ENCODE measurements at regions not wholly inside any gene's neighbourhood (a gene's known extent, or its start where the extent isn't known, plus 50 kb on each side); places are given as distances from the start of the nearest gene placed in this dataset.
"Not testable (repeated sequence)": the region's sequence is repeated elsewhere in the genome, so short reads cannot be mapped to it uniquely, and the experiment has no call there.

DNA sequence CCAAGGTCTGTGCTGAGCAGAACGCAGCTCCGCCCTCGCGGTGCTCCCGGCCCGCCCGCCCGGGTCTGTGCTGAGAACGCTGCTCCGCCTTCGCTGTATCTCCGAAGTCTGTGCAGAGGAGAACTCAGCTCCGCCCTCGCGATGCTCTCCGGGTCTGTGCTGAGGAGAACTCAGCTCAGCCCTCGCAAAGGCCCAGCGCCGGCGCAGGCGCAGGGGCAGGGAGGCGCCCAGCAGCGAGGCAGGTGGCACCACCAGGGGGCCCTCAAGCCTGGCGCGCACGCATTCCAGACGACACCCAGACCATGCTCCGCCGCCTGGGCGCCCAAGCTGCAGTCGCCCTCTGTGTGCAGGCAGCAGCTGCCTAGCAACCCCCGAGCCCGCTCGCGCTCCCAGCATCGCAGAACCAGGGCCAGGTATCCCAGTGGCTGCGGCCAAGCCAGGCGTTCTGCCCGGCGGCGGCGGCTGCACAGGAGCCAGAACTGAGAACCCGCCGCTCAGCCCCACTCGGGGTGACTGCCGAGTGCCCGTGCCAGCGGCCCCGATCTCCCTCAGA is 672.1 kb upstream of the DEFB115 start:
- peak; percentile 25 for DNase-seq (ENCODE audit: low read depth, low spot score)

DNA sequence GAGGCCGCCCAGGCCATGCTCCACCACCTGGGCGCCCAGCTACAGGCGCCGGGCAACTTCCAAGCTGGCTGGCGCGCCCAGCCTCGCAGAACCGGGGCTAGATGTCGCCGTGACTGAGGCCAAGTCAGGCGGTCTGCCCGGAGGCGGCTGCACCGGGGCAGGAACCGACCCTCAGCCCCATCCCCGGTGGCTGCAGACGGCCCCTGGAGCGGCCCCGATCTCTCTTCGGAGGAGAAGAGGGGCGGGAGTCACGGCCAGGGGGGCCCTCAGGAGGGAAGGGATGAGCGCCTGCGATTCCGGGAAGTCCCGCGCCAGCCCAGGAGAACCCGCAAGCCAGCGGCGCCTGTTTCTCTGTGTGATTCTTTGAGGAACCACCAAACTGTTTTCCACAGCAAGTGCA is 671.3 kb upstream of the DEFB115 start:
- not testable (repeated sequence) for DNase-seq (ENCODE audit: low read depth, low spot score)

- DNase-seq (ENCODE audit: low read depth, low spot score) = no peak
Observed at GRCh38 chr20:30593572-30593971, 663.9 kb upstream of the DEFB115 start.

GRCh38 chr20:30594112-30594511 is 663.4 kb upstream of the DEFB115 start:
- no peak for DNase-seq (ENCODE audit: low read depth, low spot score)

GRCh38 chr20:30595698-30596097 is 661.8 kb upstream of the DEFB115 start:
- DNase-seq (ENCODE audit: low read depth, low spot score) = no peak

DNA sequence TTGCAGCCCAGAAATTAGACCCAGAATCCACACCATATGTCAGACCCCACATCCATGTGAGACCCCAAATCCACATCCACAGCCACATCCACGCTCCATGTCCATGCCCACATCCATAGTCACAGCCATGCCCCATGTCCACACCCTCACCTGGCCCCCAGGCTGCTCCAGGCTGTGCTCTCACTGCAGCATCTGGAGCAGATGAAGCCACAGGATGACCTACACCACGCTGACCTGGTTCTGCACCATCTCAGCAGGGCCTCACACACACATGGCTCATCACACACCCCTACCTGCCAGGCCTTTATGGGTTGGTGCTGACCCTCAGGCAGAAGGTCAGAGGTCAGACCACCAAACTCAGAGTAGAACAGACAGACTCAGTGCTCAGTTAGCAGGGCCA is 660.0 kb upstream of the DEFB115 start:
- not testable (repeated sequence) for DNase-seq (ENCODE audit: low read depth, low spot score)

- DNase-seq (ENCODE audit: low read depth, low spot score) = no peak
Observed at GRCh38 chr20:30598460-30599230, 658.8 kb upstream of the DEFB115 start.

GRCh38 chr20:30599990-30600389 is 657.5 kb upstream of the DEFB115 start:
- no peak for DNase-seq (ENCODE audit: low read depth, low spot score)

DNA sequence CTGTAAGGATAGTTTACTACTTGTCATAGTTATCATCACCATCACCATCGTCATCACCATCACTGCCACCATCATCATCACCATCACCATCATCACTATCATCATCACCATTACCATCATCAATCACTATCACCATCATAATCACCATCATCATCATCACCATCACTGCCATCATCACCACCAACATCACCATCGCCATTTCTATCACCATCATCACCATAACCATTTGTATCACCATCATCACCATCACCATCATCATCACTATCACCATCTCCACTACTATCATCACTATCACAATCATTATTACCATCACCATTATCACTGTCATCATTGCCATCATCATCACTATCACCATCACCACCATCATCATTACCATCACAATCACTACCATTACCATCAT is 655.5 kb upstream of the DEFB115 start:
- no peak for DNase-seq (ENCODE audit: low read depth, low spot score)

DNA sequence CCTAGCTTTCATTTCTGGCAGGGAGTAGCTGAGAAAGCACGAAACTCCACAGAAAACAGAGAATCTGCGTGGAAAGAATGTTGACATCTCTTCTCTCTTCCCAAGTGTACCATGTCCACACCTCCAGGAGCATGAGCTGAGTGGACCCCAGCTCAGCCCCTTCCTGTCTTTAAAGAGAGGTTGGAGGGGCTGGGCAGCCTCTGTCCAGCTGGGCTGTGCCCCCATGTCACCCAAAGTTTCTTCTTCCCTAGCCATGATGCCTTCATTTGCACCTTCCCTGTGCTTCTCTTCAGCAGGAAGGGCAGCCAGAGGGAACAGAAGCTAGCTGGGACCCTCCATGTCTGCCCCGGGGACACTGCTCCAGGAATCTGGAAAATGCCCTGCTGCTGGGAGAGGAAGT is 655.0 kb upstream of the DEFB115 start:
- DNase-seq (ENCODE audit: low read depth, low spot score) = no peak

GRCh38 chr20:30606990-30607389 is 650.5 kb upstream of the DEFB115 start:
- no peak for DNase-seq (ENCODE audit: low read depth, low spot score)

DNA sequence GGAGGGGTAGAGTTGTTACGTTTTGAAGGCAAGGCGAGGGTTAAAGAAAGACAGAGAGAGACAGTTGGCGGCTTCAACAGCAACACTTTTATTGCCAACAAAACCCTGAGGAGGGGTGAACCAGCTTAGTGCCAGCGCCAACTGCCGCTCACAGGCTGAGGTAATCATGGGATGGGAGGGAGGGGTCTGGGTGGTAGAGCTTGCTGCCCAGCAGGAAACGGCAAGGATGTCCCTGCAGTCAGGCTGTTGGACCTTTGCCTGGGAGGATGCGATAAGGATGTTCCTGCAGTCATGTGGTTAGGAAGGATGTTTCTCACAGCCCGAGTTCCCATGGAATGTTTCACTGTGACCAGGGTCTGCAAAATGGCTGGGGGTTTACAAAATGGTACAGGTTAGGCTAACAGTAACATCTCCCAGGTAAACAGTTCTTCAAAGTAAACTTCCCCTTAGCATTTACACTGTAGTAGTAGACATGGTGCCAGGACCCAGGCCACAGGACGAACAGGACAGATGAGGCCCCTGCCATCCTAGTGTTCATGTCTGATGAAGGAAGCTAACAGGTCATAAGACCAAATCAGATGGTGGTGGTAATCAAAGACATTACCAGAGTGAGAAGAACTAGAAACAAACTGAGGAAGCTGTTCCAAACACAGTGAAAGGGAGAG is 647.3 kb upstream of the DEFB115 start:
- no peak for DNase-seq (ENCODE audit: low read depth, low spot score)

DNA sequence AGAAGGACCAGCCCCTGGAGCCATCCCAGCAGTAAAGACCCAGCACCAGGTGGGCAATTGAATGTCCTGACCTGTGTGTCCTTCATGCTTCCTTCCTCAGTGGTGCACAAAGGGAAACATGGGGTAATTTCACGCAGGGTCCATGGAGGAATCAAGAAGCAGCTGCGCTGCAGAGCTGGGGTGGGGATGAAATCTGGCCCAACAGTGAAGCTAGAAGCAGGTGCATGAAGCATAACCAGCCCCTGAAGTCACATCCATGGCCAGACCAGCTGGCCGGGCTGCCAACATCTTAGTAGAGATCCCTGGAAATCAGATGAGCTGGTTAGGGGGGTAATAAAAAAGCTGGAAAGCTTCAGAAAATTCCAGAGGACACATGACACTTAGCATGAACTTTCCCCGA is 646.7 kb upstream of the DEFB115 start:
- no peak for DNase-seq (ENCODE audit: low read depth, low spot score)

DNA sequence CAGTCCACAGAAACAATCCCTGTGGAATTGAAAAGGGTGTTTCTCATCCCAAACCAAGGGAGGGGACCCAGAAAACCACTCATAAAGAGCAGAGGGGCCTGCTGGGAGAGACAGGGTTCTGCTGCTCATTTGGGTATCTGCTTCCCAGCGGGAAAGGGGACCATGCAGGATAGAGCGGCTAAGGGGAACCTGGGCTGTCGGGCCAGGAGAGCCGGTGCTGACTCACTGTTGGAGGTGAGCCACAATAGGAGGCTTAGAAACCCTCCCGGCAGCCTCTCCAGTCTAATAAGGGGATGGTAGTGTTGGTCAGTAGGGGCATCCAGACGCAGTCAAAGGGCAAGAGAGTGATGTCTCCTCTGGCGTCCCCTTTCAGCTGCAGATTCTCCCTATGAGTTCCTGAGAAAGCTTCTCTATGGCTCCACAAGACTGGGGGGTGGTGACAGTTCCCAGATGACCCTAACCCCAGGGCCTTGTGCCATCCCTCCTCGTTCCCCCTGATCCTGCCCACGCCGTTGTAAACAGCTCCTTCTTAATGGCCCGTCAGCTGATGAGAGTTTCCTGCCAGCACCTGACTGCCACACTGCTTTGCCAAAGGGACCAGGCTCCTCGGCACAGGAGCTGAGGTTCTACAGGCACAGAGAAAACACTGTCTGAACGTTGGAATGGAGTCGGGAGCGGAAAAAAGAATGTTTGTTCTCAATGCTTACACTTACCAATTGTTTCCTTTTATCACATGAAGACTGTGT is 646.1 kb upstream of the DEFB115 start:
- DNase-seq (ENCODE audit: low read depth, low spot score) = no peak

GRCh38 chr20:30612344-30612743 is 645.1 kb upstream of the DEFB115 start:
- DNase-seq (ENCODE audit: low read depth, low spot score) = no peak

DNA sequence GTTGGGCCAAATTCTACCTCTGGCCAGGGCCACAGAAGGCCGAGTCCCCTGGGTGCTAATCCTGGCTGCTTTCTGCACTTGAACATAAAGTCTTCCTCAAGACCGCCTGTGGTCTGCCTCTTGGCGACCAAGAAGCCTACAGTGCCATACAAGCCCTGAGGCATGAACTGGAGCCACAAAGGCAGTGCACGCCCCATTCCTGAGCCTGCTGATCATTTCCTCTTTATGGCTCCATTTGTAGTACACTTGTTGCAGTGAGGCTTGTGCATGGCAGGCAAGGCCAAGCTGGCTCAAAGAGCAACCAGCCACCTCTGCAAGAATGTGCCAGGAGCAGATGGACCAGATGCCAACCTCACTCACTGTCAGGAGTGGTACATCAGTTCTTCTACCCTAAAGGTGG is 636.1 kb upstream of the DEFB115 start:
- not testable (repeated sequence) for DNase-seq (ENCODE audit: low read depth, low spot score)

DNA sequence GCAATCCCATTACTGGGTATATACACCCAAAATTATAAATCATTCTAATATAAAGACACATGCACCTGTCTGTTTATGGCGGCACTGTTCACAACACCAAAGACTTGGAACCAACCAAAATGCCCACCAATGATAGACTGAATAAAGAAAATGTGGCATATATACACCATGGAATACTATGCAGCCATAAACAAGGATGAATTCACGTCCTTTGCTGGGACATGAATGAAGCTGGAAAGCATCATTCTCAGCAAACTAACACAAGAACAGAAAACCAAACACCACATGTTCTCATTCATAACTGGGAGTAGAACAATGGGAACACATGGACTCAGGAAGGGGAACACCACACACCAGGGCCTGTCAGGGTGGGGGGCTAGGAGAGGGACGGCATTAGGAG is 633.2 kb upstream of the DEFB115 start:
- DNase-seq (ENCODE audit: low read depth, low spot score) = not testable (repeated sequence)

DNA sequence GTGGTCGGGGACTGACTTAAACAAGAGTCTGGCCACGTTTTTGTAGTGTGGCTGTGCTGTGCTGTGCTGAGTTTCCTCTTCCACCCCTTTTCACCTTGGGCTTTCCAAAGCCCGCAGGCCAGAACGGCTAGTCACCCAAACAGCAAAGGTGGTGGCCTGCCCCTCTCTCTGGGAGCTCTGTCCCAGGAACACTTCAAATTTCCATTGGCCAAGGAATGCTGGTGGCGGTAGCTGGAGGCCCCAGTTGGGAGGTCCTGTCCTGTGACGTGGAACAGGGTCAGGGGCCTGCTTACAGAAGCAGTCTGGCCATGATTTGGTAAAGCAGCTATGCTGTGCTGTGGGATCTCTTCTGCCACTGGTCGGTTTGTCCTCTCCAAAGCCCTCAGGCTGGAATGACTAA is 628.1 kb upstream of the DEFB115 start:
- DNase-seq (ENCODE audit: low read depth, low spot score) = not testable (repeated sequence)

GRCh38 chr20:30630761-30631160 is 626.7 kb upstream of the DEFB115 start:
- no peak for DNase-seq (ENCODE audit: low read depth, low spot score)

DNA sequence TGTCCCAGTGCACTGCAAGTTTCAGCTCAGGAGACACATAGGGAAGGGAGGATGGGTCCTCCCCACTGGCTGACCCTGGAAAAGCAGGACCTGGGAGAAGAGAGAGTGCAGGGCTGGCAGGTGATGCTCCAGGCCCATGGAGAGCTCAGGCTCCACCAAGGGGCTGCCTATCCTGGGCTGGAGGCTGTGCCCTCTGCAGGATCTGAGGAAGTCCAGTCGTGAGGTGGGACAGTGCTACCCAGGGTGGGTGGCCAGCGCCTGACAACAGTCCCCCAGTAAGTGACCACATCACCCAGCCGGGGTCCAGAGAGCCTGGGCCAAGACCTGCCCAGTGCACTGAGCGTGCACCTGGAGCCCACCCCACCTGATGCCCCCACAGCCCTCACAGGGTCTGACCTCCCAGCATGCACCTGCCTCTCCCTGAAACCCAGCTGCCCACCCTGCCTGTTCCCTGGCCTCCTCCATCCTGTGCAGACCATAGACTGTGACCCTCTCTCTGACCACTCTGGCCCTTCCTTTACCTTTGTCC is 626.1 kb upstream of the DEFB115 start:
- not testable (repeated sequence) for DNase-seq (ENCODE audit: low read depth, low spot score)

DNA sequence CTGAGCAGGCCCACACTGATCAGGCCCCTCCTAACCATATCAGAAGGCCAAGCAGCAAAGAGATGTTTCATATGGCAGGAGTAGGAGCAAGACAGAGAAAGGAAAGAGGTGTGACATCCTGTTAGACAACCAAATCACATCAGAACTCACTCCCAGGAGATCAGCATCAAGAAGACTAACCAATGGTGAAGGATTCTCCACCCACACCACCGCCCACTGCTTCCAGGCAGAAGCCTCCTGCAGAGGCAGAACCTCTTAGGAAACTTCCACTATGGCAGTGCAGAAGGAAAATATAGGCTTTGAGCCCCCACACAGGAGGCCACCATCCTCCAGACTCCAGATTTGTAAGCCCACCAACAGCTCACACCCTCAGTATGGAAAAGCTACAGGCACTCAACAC is 624.7 kb upstream of the DEFB115 start:
- not testable (repeated sequence) for DNase-seq (ENCODE audit: low read depth, low spot score)

- not testable (repeated sequence) for DNase-seq (ENCODE audit: low read depth, low spot score)
Observed at GRCh38 chr20:30641522-30641921, 615.9 kb upstream of the DEFB115 start.
